Panc1 (cell line): ENCODE measurements at regions not wholly inside any gene's neighbourhood (a gene's known extent, or its start where the extent isn't known, plus 50 kb on each side); places are given as distances from the start of the nearest gene placed in this dataset.

ENCODE experiments used
- CTCF ChIP-seq: fragments of 450-650 bp; IDR thresholded peaks from 2 replicates; pipeline ENCODE4 v1.5.1; 2017; ENCODE audit warnings: mild to moderate bottlenecking
- POLR2AphosphoS5 ChIP-seq: IDR thresholded peaks from 2 replicates; pipeline ENCODE4 v1.6.1; 2012; ENCODE audit warnings: mild to moderate bottlenecking, low read depth, low read length, moderate library complexity
- SIN3A ChIP-seq: IDR thresholded peaks from 2 replicates; pipeline ENCODE4 v1.6.1; 2012; ENCODE audit warnings: low read depth, mild to moderate bottlenecking, low read length, moderate library complexity, borderline replicate concordance; ENCODE audit not compliant: insufficient read depth
- TCF7L2 ChIP-seq: IDR thresholded peaks from 2 replicates; pipeline ENCODE4 v1.6.1; 2011; ENCODE audit warnings: mild to moderate bottlenecking, low read depth, low read length, inconsistent platforms

DNA sequence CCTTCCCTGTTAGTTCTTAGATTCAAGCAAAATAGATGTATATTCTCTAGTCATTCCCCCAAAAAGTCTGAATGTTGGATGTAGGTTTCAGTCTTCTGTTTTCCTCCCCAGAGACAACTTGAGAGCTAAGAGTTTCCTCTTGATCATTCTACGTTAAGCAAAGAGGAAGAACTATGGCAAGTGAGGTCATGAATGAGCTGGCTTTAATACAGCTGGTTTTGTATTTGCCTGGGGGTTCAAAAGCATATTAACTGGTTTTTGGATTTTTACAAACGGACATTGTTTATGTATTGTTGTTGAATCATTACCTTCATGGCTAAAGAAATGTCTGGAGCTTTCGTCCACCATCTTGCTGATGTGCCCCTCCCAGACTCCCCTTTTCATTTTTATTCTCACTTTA lies 916.7 kb upstream of the POU3F4 start:
- TF ChIP-seq CTCF (no peak), POLR2AphosphoS5 (no peak), SIN3A (no peak), TCF7L2 (no peak)
